Colonic mucosa (tissue), 4 donors: ENCODE measurements at regions not wholly inside any gene's neighbourhood (a gene's known extent, or its start where the extent isn't known, plus 50 kb on each side); places are given as distances from the start of the nearest gene placed in this dataset.

Experiments
- DNase-seq: peaks from one replicate; pipeline ENCODE4 v3.0.0-alpha.2; 2020
- H3K27ac ChIP-seq: fragments of 200-600 bp; one replicate; pipeline ENCODE4 v1.8.0; 2021
- H3K27me3 ChIP-seq: fragments of 200-600 bp; one replicate; pipeline ENCODE4 v1.8.0; 2021
- H3K36me3 ChIP-seq: fragments of 200-600 bp; one replicate; pipeline ENCODE4 v1.8.0; 2021
- H3K4me1 ChIP-seq: fragments of 200-600 bp; one replicate; pipeline ENCODE4 v1.8.0; 2021; ENCODE audit warnings: mild to moderate bottlenecking
- H3K4me3 ChIP-seq: fragments of 200-600 bp; one replicate; pipeline ENCODE4 v1.8.0; 2021
- H3K9ac ChIP-seq, 2 donors: one replicate each; pipeline ENCODE4 v1.7.0; 2013; ENCODE audit warnings: control low read depth in 2 of 2, low read depth in 2 of 2, low read length in 2 of 2
- H3K9me3 ChIP-seq: fragments of 200-600 bp; one replicate; pipeline ENCODE4 v1.8.0; 2021
- intact Hi-C: fragments of 100-400 bp; cut with DNase I; formaldehyde crosslinking; loops from one replicate; pipeline ENCODE4 v1.14.1; 2022
- TF ChIP-seq, protein P1 (sequence below): fragments of 200-600 bp; IDR thresholded peaks from one replicate; pipeline ENCODE4 v1.8.0; 2022; ENCODE audit warnings: antibody characterized with exemption, mild to moderate bottlenecking
- donor health status: healthy.
- donor health status: DM: no; HTN: no; CAD: no.
- donor health status: DM: no; HTN: no; CAD: no.

DNA sequence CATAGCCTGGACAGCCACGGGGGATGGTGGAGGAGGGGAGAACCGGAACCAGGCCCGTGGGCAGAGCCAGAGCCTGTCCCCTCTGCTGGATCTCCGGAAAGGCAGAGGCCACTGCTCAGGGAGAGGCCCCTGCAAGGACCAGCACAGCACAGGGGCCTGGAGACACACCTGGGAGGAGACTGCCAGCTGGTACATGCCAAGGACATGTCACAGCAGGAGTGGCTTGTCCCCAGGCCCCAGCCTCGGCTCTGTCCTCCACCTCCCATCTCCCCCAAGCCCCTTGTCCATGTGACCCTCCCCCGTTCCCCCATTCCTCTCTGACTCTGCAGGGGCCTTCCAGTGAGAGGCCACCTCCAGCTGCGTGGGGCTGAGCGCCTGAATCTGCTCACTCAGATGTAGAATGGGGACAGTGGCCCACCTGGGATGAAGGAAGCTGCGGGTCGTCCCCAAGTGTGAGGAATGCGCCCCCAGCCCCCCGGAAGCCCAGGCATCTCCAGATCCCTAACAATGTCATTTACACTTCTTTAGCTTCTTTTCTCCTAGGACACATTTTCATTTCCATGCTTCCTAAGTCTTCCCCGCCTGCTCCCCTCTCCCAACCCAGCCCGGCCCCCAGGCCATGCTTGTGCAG, 349.6 kb upstream of the IRX2 start:
- no peak overlapping the region for H3K9ac ChIP-seq
- no peak for DNase-seq
- no peaks in the 10 kb centered on the region for H3K9me3 ChIP-seq
- no peaks in the 10 kb centered on the region for H3K27me3 ChIP-seq
- intact Hi-C loops: no loop called here
- no peaks in the 10 kb centered on the region for H3K36me3 ChIP-seq
- H3K4me3 ChIP-seq: no peak overlapping the region
- H3K27ac ChIP-seq: no peak overlapping the region
- TF ChIP-seq, protein P1, sequence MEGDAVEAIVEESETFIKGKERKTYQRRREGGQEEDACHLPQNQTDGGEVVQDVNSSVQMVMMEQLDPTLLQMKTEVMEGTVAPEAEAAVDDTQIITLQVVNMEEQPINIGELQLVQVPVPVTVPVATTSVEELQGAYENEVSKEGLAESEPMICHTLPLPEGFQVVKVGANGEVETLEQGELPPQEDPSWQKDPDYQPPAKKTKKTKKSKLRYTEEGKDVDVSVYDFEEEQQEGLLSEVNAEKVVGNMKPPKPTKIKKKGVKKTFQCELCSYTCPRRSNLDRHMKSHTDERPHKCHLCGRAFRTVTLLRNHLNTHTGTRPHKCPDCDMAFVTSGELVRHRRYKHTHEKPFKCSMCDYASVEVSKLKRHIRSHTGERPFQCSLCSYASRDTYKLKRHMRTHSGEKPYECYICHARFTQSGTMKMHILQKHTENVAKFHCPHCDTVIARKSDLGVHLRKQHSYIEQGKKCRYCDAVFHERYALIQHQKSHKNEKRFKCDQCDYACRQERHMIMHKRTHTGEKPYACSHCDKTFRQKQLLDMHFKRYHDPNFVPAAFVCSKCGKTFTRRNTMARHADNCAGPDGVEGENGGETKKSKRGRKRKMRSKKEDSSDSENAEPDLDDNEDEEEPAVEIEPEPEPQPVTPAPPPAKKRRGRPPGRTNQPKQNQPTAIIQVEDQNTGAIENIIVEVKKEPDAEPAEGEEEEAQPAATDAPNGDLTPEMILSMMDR: no peak
- no peaks in the 10 kb centered on the region for H3K4me1 ChIP-seq

DNA sequence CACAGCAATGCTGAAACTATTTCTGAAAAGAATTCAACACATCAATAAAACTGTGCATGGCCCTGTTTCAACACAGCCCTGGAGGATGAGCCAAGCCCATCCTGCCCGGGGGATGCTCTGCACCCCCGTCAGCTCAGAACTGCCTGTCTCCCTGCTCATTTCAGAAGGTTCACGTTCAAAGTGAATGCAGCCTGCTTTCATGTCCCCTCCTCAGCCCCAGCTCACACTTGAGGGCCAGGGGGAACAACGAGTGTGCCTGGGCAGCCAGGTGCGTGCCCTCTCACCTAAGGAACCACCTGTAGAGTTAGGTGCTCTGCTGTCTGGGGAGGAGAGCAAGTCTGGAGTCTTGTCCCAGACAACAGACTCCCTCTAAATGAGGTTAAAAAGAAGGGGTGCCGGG, 348.5 kb upstream of the IRX2 start:
- intact Hi-C loops: no loop called here
- Histone ChIP-seq H3K27me3 (no peaks in the 10 kb centered on the region), H3K36me3 (no peaks in the 10 kb centered on the region), H3K9me3 (no peaks in the 10 kb centered on the region), H3K4me1 (no peaks in the 10 kb centered on the region), H3K4me3 (no peak overlapping the region), H3K9ac (no peak overlapping the region), H3K27ac (no peak overlapping the region)
- TF ChIP-seq, protein P1: no peak
- no peak for DNase-seq

DNA sequence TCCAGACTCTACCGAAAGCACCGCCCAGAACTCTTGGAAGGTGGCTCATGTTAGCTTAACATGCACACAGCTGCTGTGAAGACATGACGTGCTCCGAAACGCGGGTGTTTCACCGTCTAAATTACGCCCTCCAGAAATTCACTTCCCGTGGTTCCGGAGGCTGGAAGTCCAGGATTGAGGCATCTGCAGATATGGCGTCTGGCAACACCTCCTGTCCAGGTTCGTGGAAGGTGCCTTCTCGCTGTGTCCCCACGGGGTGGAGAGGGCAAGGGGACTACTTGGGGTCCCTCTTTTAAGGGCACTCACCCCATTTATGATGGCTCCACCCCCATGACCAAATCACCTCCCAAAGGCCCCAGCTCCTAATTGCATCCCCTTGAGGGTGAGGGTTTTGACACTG, 348.0 kb upstream of the IRX2 start:
- intact Hi-C loops: no loop called here
- DNase-seq: no peak
- TF ChIP-seq, protein P1: no peak
- Histone ChIP-seq H3K27me3 (no peaks in the 10 kb centered on the region), H3K4me1 (no peaks in the 10 kb centered on the region), H3K4me3 (no peak overlapping the region), H3K27ac (no peak overlapping the region), H3K36me3 (no peaks in the 10 kb centered on the region), H3K9ac (no peak overlapping the region), H3K9me3 (no peaks in the 10 kb centered on the region)

DNA sequence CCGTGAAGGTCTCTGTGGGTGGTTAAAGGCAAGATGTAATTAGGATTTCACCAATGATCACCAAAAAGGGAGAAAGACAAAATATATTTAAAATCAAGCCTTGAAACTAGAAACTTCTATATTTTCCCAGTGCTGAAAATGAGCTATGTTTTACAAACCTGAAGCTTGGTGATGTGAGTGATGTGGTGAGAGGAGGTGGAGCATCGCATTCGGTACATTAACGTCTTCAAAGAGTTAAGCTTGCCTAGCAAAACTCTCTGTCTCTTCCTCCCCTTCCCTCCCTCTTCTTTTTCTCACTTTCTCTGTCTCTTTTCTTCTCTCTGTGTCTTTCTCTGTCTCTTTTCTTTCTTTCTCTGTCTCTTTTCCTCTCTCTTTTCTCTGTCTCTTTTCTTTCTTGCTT, 347.3 kb upstream of the IRX2 start:
- no peak overlapping the region for H3K4me3 ChIP-seq
- no peaks in the 10 kb centered on the region for H3K36me3 ChIP-seq
- DNase-seq: no peak
- TF ChIP-seq, protein P1: no peak
- H3K4me1 ChIP-seq: no peaks in the 10 kb centered on the region
- no peak overlapping the region for H3K27ac ChIP-seq
- intact Hi-C loops: no loop called here
- H3K9me3 ChIP-seq: no peaks in the 10 kb centered on the region
- no peak overlapping the region for H3K9ac ChIP-seq
- H3K27me3 ChIP-seq: no peaks in the 10 kb centered on the region

DNA sequence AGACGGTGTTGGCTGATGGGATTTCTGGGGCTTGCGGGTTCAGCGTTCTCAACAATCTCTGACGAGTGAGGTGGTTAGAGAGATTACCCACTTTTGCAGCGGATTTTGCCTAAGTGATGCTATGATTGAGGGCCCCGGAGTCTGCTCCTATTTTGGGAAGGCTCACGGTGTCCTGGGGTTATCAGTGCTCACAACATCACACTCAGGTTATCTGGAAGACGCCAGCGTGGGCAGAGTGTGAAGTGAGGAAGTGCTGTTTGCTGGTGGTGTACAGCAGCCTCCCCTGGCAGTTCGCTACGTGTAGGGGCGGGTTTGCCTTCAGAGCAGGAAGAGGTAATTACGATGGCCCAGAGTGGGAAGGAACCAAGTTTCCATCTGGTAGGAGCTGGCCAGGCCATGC, 341.2 kb upstream of the IRX2 start:
- no peaks in the 10 kb centered on the region for H3K36me3 ChIP-seq
- H3K9ac ChIP-seq: no peak overlapping the region
- intact Hi-C loops: no loop called here
- H3K27ac ChIP-seq: no peak overlapping the region
- no peak for DNase-seq
- H3K4me3 ChIP-seq: no peak overlapping the region
- H3K4me1 ChIP-seq: no peaks in the 10 kb centered on the region
- TF ChIP-seq, protein P1: no peak
- H3K27me3 ChIP-seq: no peaks in the 10 kb centered on the region
- H3K9me3 ChIP-seq: no peaks in the 10 kb centered on the region
